ENCODE measurements at regions not wholly inside any gene's neighbourhood (a gene's known extent, or its start where the extent isn't known, plus 50 kb on each side); places are given as distances from the start of the nearest gene placed in this dataset.

DNA sequence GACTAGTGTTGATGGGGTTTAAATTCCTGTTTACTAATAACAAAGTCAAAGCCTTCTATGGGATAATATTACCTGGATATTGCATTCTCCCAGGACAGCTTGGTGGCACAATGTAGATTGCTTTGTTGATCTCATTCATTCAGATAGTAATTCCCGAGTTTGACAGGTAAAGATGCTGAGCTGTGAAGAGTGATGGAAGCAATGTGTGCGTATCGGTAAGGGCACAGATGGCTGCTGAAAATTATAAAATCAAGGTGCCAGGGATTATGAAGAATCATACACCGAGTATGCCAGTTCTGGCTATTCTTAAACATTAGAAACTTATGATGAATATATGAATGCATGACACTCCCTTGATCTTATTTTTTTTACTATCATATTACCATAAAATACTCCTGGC, 100.6 kb upstream of the CNTNAP4 start:
- no peak for TF ChIP-seq POLR2AphosphoS5 (IDR thresholded peaks at IDR 0.05; ENCODE audit: low read depth, low read length)
- TF ChIP-seq, protein P1, sequence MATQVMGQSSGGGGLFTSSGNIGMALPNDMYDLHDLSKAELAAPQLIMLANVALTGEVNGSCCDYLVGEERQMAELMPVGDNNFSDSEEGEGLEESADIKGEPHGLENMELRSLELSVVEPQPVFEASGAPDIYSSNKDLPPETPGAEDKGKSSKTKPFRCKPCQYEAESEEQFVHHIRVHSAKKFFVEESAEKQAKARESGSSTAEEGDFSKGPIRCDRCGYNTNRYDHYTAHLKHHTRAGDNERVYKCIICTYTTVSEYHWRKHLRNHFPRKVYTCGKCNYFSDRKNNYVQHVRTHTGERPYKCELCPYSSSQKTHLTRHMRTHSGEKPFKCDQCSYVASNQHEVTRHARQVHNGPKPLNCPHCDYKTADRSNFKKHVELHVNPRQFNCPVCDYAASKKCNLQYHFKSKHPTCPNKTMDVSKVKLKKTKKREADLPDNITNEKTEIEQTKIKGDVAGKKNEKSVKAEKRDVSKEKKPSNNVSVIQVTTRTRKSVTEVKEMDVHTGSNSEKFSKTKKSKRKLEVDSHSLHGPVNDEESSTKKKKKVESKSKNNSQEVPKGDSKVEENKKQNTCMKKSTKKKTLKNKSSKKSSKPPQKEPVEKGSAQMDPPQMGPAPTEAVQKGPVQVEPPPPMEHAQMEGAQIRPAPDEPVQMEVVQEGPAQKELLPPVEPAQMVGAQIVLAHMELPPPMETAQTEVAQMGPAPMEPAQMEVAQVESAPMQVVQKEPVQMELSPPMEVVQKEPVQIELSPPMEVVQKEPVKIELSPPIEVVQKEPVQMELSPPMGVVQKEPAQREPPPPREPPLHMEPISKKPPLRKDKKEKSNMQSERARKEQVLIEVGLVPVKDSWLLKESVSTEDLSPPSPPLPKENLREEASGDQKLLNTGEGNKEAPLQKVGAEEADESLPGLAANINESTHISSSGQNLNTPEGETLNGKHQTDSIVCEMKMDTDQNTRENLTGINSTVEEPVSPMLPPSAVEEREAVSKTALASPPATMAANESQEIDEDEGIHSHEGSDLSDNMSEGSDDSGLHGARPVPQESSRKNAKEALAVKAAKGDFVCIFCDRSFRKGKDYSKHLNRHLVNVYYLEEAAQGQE (IDR thresholded peaks at IDR 0.05; ENCODE audit: insufficient read depth in 1 of 2, low read depth in 2 of 2, low read length in 2 of 2) = no peak
- TF ChIP-seq FOXP2 (optimal IDR thresholded peaks at IDR 0.05; ENCODE audit: borderline replicate concordance, extremely low read depth, extremely low read length, insufficient read depth) = no peak
- TF ChIP-seq TAF1 (IDR thresholded peaks at IDR 0.05; ENCODE audit: borderline replicate concordance, insufficient read depth, low read length) = no peak
- no peak for TF ChIP-seq SIN3A (IDR thresholded peaks at IDR 0.05; ENCODE audit: borderline replicate concordance, insufficient read depth, low read length)

DNA sequence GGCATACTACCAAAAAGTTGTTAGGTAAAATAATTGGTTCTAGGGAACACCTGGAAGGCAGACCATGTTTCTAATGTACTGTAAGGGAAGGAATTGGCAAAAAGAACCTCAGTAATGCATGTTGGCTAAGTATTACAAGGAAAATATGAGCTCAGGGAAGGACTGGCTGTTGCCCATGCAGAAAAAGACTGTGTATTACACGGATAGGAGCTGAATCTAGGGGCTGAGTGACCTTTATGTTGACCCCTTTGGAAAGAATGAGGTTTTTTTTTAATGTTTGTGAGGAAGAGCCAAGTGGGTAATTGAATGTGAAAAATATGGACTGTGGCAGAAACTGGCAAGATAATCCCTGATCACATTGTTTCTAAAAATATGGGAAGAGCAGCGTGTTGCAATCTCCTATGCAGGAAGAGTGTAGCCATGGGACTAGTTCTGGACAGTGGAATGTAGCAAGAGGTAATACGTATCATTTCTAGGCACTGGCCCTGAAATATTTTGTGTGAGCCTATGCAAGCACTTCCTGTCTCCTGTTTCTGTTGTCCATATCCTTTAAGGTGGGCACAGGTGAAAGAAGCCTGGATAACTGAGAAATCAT, 95.1 kb upstream of the CNTNAP4 start:
- TF ChIP-seq, protein P1 (IDR thresholded peaks at IDR 0.05; ENCODE audit: insufficient read depth in 1 of 2, low read depth in 2 of 2, low read length in 2 of 2) = no peak
- TF ChIP-seq TAF1 (IDR thresholded peaks at IDR 0.05; ENCODE audit: borderline replicate concordance, insufficient read depth, low read length) (no peak), FOXP2 (optimal IDR thresholded peaks at IDR 0.05; ENCODE audit: borderline replicate concordance, extremely low read depth, extremely low read length, insufficient read depth) (no peak), SIN3A (IDR thresholded peaks at IDR 0.05; ENCODE audit: borderline replicate concordance, insufficient read depth, low read length) (no peak), POLR2AphosphoS5 (IDR thresholded peaks at IDR 0.05; ENCODE audit: low read depth, low read length) (no peak)

- no peak for TF ChIP-seq SIN3A (IDR thresholded peaks at IDR 0.05; ENCODE audit: borderline replicate concordance, insufficient read depth, low read length)
- TF ChIP-seq, protein P1 (IDR thresholded peaks at IDR 0.05; ENCODE audit: insufficient read depth in 1 of 2, low read depth in 2 of 2, low read length in 2 of 2) = no peak
- no peak for TF ChIP-seq FOXP2 (optimal IDR thresholded peaks at IDR 0.05; ENCODE audit: borderline replicate concordance, extremely low read depth, extremely low read length, insufficient read depth)
- no peak for TF ChIP-seq POLR2AphosphoS5 (IDR thresholded peaks at IDR 0.05; ENCODE audit: low read depth, low read length)
- no peak for TF ChIP-seq TAF1 (IDR thresholded peaks at IDR 0.05; ENCODE audit: borderline replicate concordance, insufficient read depth, low read length)
These were observed 93.6 kb upstream of the CNTNAP4 start for GRCh38 chr16:76183647-76184046.

GRCh38 chr16:76190057-76190456, 87.1 kb upstream of the CNTNAP4 start:
- TF ChIP-seq SIN3A (IDR thresholded peaks at IDR 0.05; ENCODE audit: borderline replicate concordance, insufficient read depth, low read length) = no peak
- TF ChIP-seq POLR2AphosphoS5 (IDR thresholded peaks at IDR 0.05; ENCODE audit: low read depth, low read length) = no peak
- no peak for TF ChIP-seq FOXP2 (optimal IDR thresholded peaks at IDR 0.05; ENCODE audit: borderline replicate concordance, extremely low read depth, extremely low read length, insufficient read depth)
- TF ChIP-seq, protein P1 (IDR thresholded peaks at IDR 0.05; ENCODE audit: insufficient read depth in 1 of 2, low read depth in 2 of 2, low read length in 2 of 2) = no peak
- TF ChIP-seq TAF1 (IDR thresholded peaks at IDR 0.05; ENCODE audit: borderline replicate concordance, insufficient read depth, low read length) = no peak

Measured in PFSK-1 (cell line).